GM19395 (cell line): ENCODE measurements at regions not wholly inside any gene's neighbourhood (a gene's known extent, or its start where the extent isn't known, plus 50 kb on each side); places are given as distances from the start of the nearest gene placed in this dataset.
"Not testable (repeated sequence)": the region's sequence is repeated elsewhere in the genome, so short reads cannot be mapped to it uniquely, and the experiment has no call there.

Experiments
- ATAC-seq: cut with Tn5 transposase; IDR thresholded peaks from one replicate; pipeline ENCODE4 v1.9.1; 2021; ENCODE audit warnings: mild to moderate bottlenecking, moderate library complexity; ENCODE audit not compliant: unreplicated experiment

DNA sequence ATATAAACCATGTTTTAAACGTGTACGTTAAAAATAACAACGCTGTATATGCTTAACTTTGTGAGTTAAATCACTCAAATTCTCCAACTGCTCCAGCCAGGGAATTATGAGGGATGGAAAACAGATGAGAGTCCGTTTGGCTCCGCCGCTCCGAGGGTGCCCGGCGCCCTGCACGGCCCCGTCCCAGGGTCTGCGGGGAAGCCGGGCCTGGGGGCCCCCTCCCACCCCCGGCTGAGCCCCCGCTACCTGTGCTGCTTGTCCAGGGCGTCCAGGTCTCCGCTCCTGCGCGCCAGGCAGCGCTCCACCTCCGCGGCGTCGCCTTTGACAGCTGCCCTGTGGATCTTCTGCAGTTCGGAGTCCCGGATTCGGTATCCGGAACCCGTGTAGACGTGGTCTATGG, 415.5 kb downstream of the FOXD4L4 start:
- not testable (repeated sequence) for ATAC-seq

DNA sequence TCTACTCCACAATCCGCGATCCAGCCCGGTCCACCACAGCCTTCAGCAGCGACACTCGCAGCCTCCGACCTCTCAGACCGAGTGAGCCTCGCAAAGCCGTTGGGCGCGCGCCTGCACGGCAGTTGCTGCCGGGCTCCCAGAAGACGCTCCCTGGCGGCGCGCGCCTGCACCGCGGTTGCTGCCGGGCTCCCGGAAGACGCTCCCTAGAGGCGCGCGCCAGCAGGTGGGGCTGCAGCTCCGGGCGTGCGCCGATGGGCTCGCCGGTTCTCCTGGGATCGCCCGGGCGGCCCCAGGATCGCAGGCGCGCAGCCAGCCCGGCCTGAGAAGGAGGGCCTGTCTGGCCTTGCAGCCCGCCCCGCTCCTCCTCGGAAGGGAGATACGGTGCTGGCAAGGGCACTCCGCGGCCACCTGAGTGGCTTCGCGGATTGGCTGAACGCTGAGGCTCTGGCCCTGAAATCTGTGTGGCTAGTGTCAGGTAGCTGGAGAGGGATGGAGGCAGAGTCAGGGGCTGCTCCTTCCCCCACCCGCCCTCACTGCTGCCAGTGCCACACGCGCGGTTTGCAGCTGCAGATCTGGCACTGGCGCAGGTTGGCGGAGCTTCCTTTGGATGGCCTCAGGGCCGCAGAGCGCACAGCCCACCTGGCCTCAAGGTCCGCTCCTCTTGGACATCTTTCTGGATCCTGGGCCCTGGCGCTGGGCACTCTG, 416.2 kb downstream of the FOXD4L4 start:
- ATAC-seq: peak; percentile 91

DNA sequence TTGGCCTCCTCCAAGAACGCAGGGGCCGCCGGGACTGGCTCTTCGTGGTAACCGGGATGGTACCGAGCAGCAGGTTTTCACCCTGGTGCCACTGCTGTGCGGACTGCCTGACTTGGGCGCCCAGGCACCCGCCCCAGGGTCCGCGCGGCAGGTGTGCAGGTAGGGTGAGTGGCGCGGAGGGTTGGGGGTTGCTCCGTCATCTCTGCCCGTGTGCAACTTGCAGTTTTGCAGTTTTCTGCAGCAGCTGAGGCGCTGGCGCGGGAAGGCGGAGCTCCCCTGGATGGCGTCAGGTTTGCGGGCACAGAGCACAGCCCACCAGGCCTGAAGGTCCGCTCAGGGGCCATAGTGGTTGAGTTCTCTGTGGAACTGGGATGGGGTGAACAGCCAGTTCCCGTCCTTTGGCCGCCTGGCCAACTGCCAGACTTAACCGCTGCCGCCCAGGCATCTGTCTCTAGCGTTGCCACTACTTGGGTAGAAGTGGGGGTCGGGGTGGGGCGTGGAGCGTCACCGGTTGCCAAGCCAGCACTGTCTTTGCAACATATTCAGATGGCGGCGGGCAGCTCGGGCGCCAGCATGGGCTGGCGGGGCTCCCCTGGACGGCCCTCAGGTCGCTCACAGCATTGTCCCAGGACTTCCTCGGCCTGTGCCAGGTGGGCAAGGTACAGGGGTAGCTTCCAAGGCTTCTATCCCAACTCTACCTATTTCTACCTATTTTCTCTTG, 417.2 kb downstream of the FOXD4L4 start:
- ATAC-seq: not testable (repeated sequence)

DNA sequence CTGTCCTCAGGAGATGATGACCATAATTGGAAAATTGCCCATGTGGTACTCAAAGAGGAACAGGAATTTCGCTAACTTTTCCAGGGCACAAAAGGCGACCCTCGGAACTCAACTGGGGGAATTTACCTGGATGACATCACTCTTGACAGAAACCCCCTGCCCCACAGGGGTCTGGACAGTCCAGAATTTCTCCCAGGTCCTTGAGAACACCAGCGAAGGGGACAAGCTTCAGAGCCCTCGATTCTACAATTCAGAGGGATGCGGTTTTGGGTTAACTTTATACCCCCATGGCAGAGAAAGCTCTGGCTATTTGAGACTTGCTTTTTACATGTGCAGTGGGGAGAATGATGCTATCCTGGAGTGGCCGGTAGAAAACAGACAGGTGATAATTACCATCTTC, 445.4 kb downstream of the FOXD4L4 start:
- not testable (repeated sequence) for ATAC-seq

DNA sequence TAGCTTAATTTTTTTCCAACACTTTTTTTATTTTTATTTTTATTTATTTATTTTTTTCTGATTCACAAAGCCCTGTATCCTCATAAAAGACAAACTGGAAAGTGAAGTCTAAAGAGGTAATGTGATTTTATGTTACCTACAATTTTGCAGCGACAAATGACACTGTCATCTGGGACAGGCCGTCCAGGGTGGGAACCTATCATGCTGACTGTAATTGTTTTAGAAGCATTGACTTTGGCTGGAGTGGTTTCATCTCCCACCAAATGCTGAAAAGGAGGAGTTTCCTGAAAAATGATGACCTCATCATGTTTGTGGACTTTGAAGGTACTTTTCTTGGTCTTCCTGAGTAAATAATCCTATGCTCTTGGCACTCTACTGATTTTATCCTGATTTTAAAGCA, 446.7 kb downstream of the FOXD4L4 start:
- ATAC-seq: not testable (repeated sequence)

DNA sequence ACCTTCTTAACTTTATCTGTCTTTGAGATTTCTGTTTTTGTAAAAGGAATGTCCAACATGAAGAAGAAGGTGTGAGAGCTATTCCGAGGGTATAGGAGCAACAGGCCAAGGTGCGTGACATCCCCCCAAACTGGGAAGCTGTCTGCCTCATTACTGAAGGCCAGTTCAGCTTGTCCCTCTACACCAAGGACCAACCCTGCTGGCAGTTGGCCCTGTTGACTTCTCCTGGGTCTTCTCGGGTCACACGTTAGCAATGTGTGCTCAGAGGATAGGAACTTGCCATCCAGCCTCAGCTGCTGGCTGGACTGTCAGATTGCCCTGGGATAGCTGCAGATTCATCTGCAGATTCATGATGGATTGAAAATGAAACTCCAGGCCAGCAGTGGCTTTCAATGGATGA, 460.3 kb downstream of the FOXD4L4 start:
- not testable (repeated sequence) for ATAC-seq

DNA sequence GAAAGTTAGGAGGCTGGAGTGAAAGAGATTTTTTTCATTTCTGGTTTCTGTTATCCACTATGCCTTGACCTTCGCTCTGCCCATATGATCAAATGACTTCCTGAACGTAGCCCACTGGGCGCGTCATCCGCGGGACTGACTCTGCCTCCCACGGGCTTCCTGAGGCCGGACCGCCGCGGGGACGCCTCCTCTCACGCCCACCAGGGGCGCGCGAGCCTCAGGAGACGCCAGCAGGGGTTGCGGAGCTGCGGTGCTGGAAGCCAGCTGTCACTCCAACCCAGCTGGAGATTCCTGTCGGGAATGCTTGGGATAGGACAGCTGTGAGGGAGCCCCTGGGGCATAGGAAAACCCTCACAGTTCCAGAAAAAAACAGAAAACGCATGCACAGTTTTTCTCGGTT, 461.5 kb downstream of the FOXD4L4 start:
- not testable (repeated sequence) for ATAC-seq

DNA sequence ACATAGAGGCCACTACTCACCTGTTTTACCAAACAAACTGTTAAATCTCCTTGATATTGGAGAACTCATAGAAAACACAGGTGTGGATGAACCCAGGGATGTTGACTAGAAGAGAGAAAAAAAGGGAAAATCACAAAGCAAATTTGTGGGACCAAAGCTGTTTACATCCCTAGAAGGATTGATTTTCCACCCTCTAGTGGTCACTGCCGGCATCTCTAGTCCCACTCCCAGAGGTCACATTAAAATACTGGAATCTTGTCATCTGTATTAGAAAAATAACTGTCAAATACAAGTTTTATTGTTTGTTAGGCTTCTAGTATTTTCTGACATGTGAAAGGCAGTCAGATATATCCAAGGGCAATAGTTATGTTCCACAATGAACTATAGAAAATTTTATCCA, 469.7 kb downstream of the FOXD4L4 start:
- ATAC-seq: not testable (repeated sequence)

DNA sequence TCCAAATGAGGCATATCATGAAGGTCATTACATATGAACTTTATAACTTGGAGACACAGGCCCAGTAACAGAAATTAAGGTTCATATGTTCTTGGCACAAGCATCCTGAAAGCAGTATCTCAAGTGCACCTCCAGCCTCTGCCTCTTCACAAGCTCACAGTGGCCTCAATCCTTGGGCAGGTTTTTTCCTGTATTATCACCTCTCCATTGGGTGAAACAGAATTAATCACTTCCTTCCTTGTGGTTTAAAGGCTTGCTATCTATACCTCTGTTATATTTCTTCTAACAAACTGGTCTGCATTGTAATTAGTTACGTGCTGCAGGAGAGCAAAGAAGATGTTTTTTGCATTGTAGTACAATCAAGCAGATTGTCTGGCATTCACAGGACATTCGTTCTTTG, 471.0 kb downstream of the FOXD4L4 start:
- not testable (repeated sequence) for ATAC-seq

DNA sequence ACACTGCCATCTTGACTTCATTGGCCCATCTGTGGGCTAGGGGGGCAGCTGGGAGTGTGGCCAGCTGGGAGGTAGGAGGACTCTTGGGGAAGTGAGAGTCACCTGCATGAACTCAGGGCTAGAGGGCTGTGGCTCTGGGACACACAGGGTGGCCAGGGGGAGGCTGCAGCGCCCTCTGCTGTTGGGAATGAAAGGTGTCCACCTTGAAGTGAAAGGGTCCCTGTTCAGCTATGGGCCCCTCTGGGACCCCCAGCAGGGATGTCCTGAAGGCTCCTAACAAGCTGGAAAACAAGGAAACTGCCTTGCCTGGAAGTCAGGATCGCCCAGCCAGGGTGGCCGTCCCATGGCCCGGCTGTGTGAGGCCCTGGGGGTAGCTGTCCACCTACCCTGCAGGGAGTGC, 507.8 kb downstream of the FOXD4L4 start:
- ATAC-seq: not testable (repeated sequence)

DNA sequence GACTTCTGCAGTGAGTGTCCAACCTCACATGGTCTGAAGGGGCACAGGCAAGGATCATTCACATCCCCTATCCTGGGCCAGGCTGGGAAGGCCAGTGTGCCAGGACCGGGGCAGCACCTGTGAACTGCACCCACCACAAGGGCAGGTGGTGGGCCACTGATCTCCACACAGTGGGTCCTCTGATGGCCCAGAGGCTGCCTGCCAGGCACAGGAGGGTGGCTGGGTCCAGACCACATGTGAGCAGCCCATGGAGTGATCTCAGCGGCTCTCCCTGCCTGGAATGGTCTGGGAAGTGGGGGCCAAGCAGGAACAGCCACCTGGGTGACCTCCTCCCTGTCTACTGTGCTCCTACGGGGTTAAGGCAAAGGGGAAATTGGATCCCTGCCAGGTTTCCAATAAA, 508.5 kb downstream of the FOXD4L4 start:
- not testable (repeated sequence) for ATAC-seq

DNA sequence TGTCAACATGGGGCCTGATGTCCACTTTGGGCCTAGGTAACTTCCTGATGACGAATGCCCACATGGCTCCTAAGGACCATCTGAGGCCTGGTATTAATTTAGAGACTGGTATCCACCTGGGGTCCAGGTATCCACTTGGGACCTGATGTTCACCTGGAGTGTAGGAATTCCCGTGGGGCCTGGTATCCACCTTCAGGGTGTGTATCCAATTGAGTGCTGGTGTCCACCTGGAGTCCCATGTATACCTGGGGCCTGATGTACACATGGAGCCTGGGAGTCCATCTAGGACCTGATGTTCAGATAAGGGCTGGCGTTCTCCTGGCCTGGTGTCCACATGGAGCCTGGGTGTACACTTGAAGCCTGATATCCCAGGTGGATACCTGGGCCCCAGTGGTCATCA, 520.6 kb downstream of the FOXD4L4 start:
- ATAC-seq: not testable (repeated sequence)

DNA sequence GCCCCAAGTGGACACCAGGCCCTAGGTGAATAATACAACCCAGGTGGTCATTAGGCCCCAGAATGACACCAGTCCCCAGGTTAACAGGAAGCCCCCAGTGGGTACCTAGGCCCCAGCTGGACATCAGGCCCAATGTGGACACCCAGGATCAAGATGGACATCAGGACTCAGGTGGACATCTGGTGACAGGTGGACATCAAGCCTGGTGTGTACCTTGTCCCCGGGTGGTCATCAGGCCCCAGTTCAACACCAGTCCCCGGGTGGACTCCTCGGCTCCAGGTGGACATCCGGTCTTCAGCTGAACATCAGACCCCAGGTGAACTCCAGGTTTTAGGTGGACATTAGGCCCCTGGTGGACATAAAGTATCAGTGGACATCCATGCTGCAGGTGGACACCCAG, 524.6 kb downstream of the FOXD4L4 start:
- not testable (repeated sequence) for ATAC-seq

DNA sequence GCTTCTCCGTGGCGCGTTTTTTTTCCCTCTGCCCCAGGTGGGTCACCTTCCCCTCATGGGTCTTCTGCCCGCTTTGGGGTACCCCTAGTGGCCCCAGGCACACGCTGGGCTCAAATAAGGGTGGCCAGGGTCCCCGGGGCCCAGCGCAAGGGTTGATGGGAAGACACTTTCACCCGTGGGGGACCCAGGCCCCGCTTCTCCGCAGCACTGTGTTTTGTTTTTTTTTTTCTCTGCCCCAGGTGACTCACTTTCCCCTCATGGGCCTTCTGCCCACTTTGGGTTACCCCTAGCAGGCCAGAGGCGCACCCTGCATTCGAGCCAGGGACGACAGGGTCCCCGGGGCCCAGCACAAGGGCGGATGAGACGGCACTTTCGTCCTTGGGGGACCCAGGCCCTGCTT, 526.7 kb downstream of the FOXD4L4 start:
- ATAC-seq: not testable (repeated sequence)

DNA sequence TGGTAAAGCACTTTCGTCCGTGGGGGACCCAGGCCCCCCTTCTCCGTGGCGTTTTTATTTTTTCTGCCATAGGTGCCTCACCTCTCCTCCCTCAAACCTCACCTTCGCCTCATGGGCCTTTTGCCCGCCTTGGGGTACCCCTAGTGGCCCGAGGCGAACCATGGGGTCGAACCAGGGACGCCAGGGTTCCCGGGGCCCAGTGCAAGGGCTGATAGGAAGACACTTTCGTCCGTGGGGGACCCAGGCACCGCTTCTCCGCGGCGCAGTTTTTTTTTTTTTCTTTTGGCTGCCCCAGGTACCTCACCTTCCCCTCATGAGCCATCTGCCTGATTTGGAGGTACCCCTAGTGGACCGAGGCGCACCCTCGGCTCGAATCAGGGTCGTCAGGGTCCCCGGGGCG, 527.8 kb downstream of the FOXD4L4 start:
- not testable (repeated sequence) for ATAC-seq

DNA sequence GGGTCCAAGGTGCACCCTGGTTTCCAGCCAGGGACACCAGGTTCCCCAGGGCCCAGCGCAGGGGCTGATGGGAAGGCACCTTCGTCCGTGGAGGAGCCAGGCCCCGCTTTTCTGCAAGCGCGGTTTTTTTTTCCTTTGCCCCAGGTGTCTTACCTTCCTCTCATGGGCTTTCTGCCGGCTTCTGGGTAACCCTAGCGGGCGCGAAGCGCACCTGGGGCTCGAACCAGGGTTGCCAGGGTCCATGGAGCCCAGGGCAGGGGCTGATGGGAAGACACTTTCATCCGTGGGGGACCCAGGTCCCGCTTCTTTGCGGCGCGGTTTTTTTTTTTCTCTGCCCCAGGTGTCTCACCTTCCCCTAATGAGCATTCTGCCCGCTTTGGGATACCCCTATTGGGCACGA, 529.3 kb downstream of the FOXD4L4 start:
- ATAC-seq: not testable (repeated sequence)

DNA sequence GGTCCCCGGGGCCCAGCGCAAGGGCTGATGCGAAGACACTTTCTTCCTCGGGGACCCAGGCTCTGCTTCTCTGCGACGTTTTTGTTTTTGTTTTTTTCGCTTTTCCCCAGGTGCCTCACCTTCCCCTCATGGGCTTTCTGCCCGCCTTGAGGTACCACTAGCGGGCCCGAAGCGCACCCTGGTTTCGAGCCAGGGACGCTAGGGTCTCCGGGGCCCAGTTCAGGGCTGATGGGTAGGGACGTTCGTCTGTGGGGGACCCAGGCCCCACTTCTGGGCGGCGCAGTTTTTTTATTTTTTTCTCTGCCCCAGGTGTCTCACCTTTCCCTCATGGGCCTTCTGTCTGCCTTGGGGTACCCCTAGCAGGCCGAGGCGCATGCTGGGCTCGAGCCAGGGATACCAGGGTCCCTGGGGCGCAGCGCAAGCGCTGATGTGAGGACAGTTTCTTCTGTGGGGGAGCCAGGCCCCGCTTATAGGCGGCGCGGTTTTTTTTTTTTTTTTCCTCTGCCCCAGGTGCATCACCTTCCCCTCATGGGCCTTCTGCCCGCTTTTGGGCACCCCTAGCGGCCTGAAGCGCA, 530.0 kb downstream of the FOXD4L4 start:
- not testable (repeated sequence) for ATAC-seq

DNA sequence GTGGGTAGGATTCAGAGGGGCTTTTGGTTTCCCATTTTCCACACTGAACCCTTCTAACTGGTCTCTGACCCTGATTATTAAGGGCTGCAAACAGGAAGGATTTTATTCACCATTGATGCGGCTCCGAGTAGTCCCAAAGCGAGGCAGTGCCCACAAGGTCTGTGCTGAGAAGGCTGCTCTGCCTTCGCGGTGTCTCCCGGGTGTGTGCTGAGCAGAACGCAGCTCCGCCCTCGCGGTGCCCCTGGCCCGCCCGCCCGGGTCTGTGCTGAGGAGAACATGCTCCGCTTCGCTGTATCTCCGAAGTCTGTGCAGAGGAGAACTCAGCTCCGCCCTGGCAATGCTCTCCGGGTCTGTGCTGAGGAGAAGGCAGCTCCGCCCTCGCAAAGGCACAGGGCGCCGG, 530.7 kb downstream of the FOXD4L4 start:
- not testable (repeated sequence) for ATAC-seq

DNA sequence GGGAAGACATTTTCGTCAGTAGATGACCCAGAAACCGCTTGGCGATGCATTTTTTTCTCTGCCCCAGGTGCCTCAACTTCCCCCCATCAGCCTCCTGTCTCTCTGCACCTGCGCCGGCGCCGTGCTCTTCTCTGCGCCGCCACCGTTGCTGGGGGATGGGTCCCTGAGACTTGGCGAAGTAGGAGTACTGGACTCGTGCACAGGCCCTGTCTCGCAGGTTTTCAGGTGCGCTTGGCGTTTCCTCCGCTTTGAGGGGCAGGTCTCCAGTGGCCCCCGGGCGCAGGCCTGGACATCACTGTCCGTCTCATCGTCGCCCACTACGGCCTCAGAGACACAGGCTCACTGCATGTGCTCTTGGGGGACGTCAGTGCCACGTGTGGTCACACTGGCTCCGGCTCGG, 532.1 kb downstream of the FOXD4L4 start:
- ATAC-seq: not testable (repeated sequence)

DNA sequence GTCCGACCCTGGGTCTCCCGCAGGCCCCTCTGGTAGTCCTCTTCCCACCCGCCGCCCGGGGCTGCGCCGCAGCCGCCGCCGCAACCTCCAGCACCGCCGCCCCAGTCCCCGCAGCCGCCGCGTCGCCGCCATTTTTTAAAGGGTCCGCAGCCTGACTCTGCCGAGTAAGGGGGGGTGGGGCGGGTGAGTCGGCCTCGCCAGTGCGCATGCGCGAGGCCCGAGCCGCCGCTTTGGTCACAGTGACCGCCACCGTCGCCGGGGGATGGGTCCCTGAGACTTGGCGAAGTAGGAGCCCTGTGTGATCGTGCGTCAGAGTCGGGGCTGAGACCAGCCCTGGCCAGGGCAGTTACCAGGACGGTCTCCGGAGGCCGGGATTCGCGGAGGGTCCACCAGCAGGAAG, 532.8 kb downstream of the FOXD4L4 start:
- not testable (repeated sequence) for ATAC-seq

DNA sequence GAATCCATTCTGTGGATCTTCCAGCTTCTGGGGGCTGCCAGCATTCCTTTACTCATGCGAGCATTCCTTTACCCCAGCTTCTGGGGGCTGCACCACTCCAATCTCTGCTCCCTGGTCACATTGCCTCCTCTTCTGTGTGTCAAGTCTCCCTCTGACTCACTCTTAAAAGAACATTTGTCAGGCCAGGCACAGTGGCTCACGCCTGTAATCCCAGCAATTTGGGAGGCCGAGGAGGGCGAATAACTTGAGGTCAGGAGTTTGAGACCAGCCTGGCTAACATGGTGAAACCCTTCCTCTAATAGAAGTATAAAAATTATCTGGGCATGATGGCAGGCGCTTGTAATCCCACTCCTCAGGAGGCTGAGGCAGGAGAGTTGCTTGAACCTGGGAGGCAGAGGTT, 541.9 kb downstream of the FOXD4L4 start:
- not testable (repeated sequence) for ATAC-seq
